SK-N-MC (cell line): ENCODE measurements at regions not wholly inside any gene's neighbourhood (a gene's known extent, or its start where the extent isn't known, plus 50 kb on each side); places are given as distances from the start of the nearest gene placed in this dataset.

ENCODE experiments used
- EZH2 ChIP-seq: fragments of 200-600 bp; sonication (generic); IDR thresholded peaks from one replicate; pipeline ENCODE4 v1.6.1; 2017; ENCODE audit warnings: antibody characterized with exemption
- FOXP2 ChIP-seq: optimal IDR thresholded peaks from 2 replicates; pipeline ENCODE3; 2011; ENCODE audit warnings: mild to moderate bottlenecking, moderate library complexity; ENCODE audit not compliant: insufficient read depth; ENCODE audit errors: extremely low read length, control extremely low read depth
- POLR2AphosphoS5 ChIP-seq: IDR thresholded peaks from 2 replicates; pipeline ENCODE4 v1.6.1; 2012; ENCODE audit warnings: mild to moderate bottlenecking, low read depth, low read length, borderline replicate concordance

DNA sequence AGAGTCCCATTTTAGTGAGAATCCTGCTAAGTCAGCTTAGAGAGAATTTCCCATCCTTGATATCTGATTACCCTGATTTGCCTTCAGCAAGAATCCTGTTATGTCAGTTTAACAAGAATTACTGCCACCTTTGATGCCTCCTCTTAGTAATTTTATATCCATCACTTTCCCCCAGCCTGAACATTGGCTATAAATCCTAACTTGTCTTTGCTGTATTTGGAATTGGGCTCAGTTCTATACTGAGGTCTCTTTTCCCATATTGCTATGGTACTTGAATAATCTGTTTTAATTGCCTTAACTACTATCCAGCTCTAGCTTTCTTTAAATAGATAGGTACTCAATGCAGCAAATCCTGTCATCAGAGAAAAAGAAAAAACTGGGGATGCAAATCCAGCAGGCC is 842.0 kb upstream of the ADAMTS5 start:
- TF ChIP-seq EZH2: no peak
- TF ChIP-seq POLR2AphosphoS5: no peak
- TF ChIP-seq FOXP2: no peak
